ENCODE measurements at regions not wholly inside any gene's neighbourhood (a gene's known extent, or its start where the extent isn't known, plus 50 kb on each side); places are given as distances from the start of the nearest gene placed in this dataset.

GRCh38 chr3:176906046-176906905, 291.0 kb downstream of the TBL1XR1 start:
- peak overlapping the region in 2 of 10 donors; percentile 21 to 33 for H3K27ac ChIP-seq
- DNase-seq (peak in 1 of 2 donors; percentile 42), ATAC-seq (peak in 7 of 8 donors; percentile 38 to 79 (median 63))
- H3K4me3 ChIP-seq = no peak overlapping the region
- peaks cover 0 to 13% (median 7%) of the 10 kb centered on the region in 9 donors for H3K4me1 ChIP-seq
- intact Hi-C loops (cut with DNase I) = no loop called here
- peaks cover 0 to 5% (median 0%) of the 10 kb centered on the region in 11 donors for H3K9me3 ChIP-seq
- no peaks in the 10 kb centered on the region for H3K36me3 ChIP-seq
- WGBS, 2 donors = 36 to 37% methylated on average over 5 of the region's 5 CpGs
- no peak for TF ChIP-seq CTCF (IDR thresholded peaks at IDR 0.05)
- no peaks in the 10 kb centered on the region for H3K27me3 ChIP-seq

DNA sequence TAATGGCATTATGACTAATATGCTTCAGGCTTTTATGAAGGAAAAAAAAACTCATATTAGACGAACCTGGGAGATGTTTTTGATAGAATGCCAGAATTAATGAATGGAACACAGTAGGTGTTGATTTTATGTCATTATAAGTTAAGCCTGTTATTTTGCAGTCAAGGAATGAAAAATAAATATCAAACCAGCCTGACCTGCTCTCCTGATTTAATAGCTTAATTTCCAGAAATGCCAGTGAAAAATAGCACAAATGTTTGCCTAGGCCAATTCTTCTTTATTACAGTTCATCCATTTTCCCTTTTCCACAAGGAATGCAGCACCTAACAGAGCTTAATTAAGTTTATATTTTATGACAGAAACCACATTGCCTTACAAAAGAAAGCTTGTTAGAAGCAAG, 292.0 kb downstream of the TBL1XR1 start:
- no peak for TF ChIP-seq CTCF (IDR thresholded peaks at IDR 0.05)
- Histone ChIP-seq H3K27me3 (no peaks in the 10 kb centered on the region), H3K36me3 (no peaks in the 10 kb centered on the region), H3K4me3 (no peak overlapping the region), H3K4me1 (peaks cover 0 to 13% (median 7%) of the 10 kb centered on the region in 9 donors), H3K9me3 (peaks cover 0 to 5% (median 0%) of the 10 kb centered on the region in 11 donors), H3K27ac (no peak overlapping the region)
- DNase-seq (no peak), ATAC-seq (no peak)
- 26 to 41% methylated on average over 1 of the region's 1 CpG for WGBS, 2 donors
- intact Hi-C loops (cut with DNase I) = no loop called here

DNA sequence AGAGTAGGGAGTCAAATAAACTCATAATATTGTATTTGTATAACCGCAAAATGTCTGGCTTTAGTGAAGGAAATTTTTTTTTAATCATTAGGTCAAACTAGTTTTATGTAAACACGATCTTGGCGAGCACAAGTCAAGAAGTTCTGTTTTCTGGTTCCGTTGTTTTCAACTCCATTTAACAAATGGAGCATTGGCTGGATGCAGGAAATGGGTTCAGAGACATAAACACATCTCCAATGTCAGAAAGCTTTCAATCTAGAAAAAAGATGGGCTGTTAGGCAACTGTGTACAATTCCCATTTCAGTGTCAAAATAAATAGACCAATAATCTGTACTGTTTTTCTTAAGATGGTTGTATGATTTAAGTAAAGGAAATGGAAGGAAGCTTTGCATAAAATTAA, 292.8 kb downstream of the TBL1XR1 start:
- H3K36me3 ChIP-seq = no peaks in the 10 kb centered on the region
- ATAC-seq (no peak), DNase-seq (no peak)
- 84 to 89% methylated on average over 4 of the region's 4 CpGs for WGBS, 2 donors
- H3K4me1 ChIP-seq = peaks cover 0 to 13% (median 7%) of the 10 kb centered on the region in 9 donors
- H3K27ac ChIP-seq = no peak overlapping the region
- H3K4me3 ChIP-seq = no peak overlapping the region
- no peaks in the 10 kb centered on the region for H3K27me3 ChIP-seq
- intact Hi-C loops (cut with DNase I) = no loop called here
- peaks cover 0 to 5% (median 0%) of the 10 kb centered on the region in 11 donors for H3K9me3 ChIP-seq
- TF ChIP-seq CTCF (IDR thresholded peaks at IDR 0.05) = no peak

- no peak overlapping the region for H3K4me3 ChIP-seq
- TF ChIP-seq CTCF (IDR thresholded peaks at IDR 0.05) = no peak
- no peak overlapping the region for H3K27ac ChIP-seq
- peaks cover 0 to 5% (median 0%) of the 10 kb centered on the region in 7 donors for H3K27me3 ChIP-seq
- 24 to 25% methylated on average over 3 of the region's 3 CpGs for WGBS, 2 donors
- DNase-seq (no peak), ATAC-seq (no peak)
- intact Hi-C loops (cut with DNase I) = no loop called here
- H3K9me3 ChIP-seq = no peaks in the 10 kb centered on the region
- H3K4me1 ChIP-seq = no peaks in the 10 kb centered on the region
- no peaks in the 10 kb centered on the region for H3K36me3 ChIP-seq
Observed at GRCh38 chr3:176896640-176897039, 300.6 kb downstream of the TBL1XR1 start.

Measured in heart right ventricle (tissue), 16 donors.